ENCODE measurements at regions not wholly inside any gene's neighbourhood (a gene's known extent, or its start where the extent isn't known, plus 50 kb on each side); places are given as distances from the start of the nearest gene placed in this dataset.

GRCh38 chr1:39089931-39090521 lies 63.9 kb downstream of the NDUFS5 start:
- no peak for TF ChIP-seq CTCF (optimal IDR thresholded peaks at IDR 0.05 in 1 of 3, IDR thresholded peaks at IDR 0.05 in 1 of 3, conservative IDR thresholded peaks at IDR 0.05 in 1 of 3; ENCODE audit: extremely low read depth in 1 of 3, insufficient read depth in 2 of 3, low read length in 3 of 3)
- TF ChIP-seq EZH2 (IDR thresholded peaks at IDR 0.05; ENCODE audit: low read length) = no peak
